Transverse colon (tissue), 4 donors: ENCODE measurements at regions not wholly inside any gene's neighbourhood (a gene's known extent, or its start where the extent isn't known, plus 50 kb on each side); places are given as distances from the start of the nearest gene placed in this dataset.

Experiments
- DNase-seq: peaks from one replicate; pipeline ENCODE4 v3.0.0-alpha.2; 2019
- H3K27ac ChIP-seq, 4 donors: fragments of 200-600 bp; sonication (generic); 2 replicates each; pipeline ENCODE4 v1.5.1; 2016 to 2018; ENCODE audit warnings: inconsistent platforms in 4 of 4
- H3K27me3 ChIP-seq: fragments of 200-600 bp; sonication (generic); 2 replicates; pipeline ENCODE4 v1.5.1; 2017; ENCODE audit warnings: inconsistent platforms
- H3K36me3 ChIP-seq, 4 donors: fragments of 200-600 bp; sonication (generic); 2 replicates each; pipeline ENCODE4 v1.5.1; 2017 to 2019; ENCODE audit warnings: inconsistent platforms in 4 of 4
- H3K4me1 ChIP-seq, 4 donors: fragments of 200-600 bp; sonication (generic); 2 replicates each; pipeline ENCODE4 v1.5.1; 2017 to 2020; ENCODE audit warnings: inconsistent platforms in 4 of 4
- H3K4me3 ChIP-seq, 4 donors: fragments of 200-600 bp; sonication (generic); 1 replicate in 1 of 4; 2 replicates in 3 of 4; pipeline versions ENCODE4 v1.5.1 to v1.6.1; 2017 to 2019; ENCODE audit warnings: inconsistent platforms in 4 of 4
- H3K9me3 ChIP-seq, 2 donors: fragments of 200-600 bp; sonication (generic); 2 replicates each; pipeline ENCODE4 v1.5.1; 2017 to 2019; ENCODE audit warnings: inconsistent platforms in 2 of 2
- EP300 ChIP-seq: sonication (generic); formaldehyde crosslinking; IDR thresholded peaks from one replicate; pipeline ENCODE4 v1.6.1; 2017; ENCODE audit warnings: antibody characterized with exemption, low read depth
- POLR2A ChIP-seq: fragments of 450-650 bp; IDR thresholded peaks from one replicate; pipeline ENCODE4 v1.6.1; 2016; ENCODE audit warnings: antibody characterized with exemption, mild to moderate bottlenecking, moderate library complexity
- POLR2AphosphoS5 ChIP-seq, 3 donors: sonication (generic); formaldehyde crosslinking; IDR thresholded peaks; one replicate each; pipeline ENCODE4 v1.6.1; 2016; ENCODE audit warnings: antibody characterized with exemption in 3 of 3
- WGBS, 2 donors: methylation state at CpG; one replicate each; pipeline ENCODE4 v1.1.5; 2018; ENCODE audit warnings: low coverage in 1 of 2; 5-methylcytosine and 5-hydroxymethylcytosine counted together
- in situ Hi-C, 4 donors: fragments of 200-750 bp; cut with MboI; loops; one replicate each; pipeline versions ENCODE4 v1.15.0 to v1.15.1; 2017; ENCODE audit warnings: low sequenced_read_pairs in 3 of 4, low pct_ligation_motif_present in 1 of 4, low pct_unique_long_range_greater_than_20kb in 1 of 4
- intact Hi-C: fragments of 100-400 bp; cut with DNase I; formaldehyde crosslinking; loops from one replicate; pipeline ENCODE4 v1.15.1; 2023; ENCODE audit warnings: low total_unique reads
- TF ChIP-seq, protein P1 (sequence below), 5 experiments: fragments of 200-600 bp in 3 of 5; fragments of 450-650 bp in 2 of 5; sonication (generic) in 3 of 5; IDR thresholded peaks; 1 replicate in 2 of 5; 2 replicates in 3 of 5; pipeline ENCODE4 v1.5.1; 2016 to 2017; ENCODE audit warnings: antibody characterized with exemption in 5 of 5, inconsistent platforms in 3 of 5, mild to moderate bottlenecking in 2 of 5, moderate library complexity in 1 of 5

DNA sequence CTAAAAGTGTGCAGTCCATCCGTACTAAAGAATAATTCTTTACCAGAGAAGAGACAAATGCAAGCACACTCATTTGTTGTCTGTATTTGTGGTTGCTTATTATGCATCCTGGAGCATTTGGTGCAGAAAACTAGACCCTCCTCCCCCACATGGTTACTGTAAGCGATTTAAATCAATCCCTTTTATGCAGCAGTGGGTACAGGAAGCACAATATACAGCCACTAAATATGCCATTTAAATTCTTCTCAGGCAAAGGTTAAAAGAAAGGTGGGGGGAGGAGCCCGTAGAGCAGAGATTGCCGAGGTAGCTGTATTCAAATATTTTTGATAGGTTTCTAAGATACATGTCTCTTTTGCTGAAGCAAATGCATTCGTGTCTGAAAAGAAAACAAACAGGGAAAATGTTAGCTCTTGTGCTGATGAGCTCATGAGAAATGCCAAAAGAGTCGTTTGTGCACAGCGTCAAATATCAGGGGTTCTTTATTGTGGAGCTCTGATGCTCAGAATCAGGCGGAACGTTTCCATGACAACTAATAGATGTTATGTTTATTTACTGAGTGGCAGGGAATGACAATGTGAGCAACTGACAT is 131.3 kb upstream of the NPVF start:
- Histone ChIP-seq H3K4me3 (no peak overlapping the region), H3K27ac (peak overlapping the region in 2 of 4 donors; percentile 2 to 63), H3K36me3 (no peaks in the 10 kb centered on the region), H3K4me1 (peaks cover 0 to 20% (median 15%) of the 10 kb centered on the region in 4 donors), H3K27me3 (no peaks in the 10 kb centered on the region), H3K9me3 (no peaks in the 10 kb centered on the region)
- TF ChIP-seq, protein P1, sequence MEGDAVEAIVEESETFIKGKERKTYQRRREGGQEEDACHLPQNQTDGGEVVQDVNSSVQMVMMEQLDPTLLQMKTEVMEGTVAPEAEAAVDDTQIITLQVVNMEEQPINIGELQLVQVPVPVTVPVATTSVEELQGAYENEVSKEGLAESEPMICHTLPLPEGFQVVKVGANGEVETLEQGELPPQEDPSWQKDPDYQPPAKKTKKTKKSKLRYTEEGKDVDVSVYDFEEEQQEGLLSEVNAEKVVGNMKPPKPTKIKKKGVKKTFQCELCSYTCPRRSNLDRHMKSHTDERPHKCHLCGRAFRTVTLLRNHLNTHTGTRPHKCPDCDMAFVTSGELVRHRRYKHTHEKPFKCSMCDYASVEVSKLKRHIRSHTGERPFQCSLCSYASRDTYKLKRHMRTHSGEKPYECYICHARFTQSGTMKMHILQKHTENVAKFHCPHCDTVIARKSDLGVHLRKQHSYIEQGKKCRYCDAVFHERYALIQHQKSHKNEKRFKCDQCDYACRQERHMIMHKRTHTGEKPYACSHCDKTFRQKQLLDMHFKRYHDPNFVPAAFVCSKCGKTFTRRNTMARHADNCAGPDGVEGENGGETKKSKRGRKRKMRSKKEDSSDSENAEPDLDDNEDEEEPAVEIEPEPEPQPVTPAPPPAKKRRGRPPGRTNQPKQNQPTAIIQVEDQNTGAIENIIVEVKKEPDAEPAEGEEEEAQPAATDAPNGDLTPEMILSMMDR (IDR thresholded peaks at IDR 0.05) = no peak
- TF ChIP-seq POLR2AphosphoS5 (IDR thresholded peaks at IDR 0.05) = no peak
- TF ChIP-seq EP300 = no peak
- no peak for TF ChIP-seq POLR2A
- in situ Hi-C loops = no loop called here
- intact Hi-C loops = no loop called here
- no peak for DNase-seq
- 30 to 34% methylated on average over 9 of the region's 9 CpGs for WGBS, 2 donors

DNA sequence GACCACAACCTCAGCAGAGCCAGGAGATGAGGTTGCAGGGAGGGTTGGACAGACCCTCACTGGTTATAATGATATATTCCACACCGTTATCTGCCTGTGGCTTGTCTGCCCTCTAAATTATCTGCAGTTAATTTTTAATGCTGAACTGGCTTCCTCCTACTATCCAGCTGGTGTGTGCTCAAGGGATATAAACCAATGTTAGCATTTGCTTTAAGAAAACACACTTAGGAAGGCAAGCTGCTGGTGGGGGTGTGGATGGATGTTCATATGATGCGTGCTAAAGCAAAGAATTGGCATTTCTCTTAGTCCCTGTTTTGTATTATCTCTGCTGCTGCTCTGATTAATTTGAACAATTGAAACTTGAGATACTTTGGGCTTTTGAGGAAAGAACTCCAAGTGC is 132.2 kb upstream of the NPVF start:
- H3K9me3 ChIP-seq = no peaks in the 10 kb centered on the region
- no peak overlapping the region for H3K4me3 ChIP-seq
- H3K4me1 ChIP-seq = peaks cover 0 to 20% (median 15%) of the 10 kb centered on the region in 4 donors
- peak overlapping the region in 3 of 4 donors; percentile 27 to 63 (median 45) for H3K27ac ChIP-seq
- WGBS, 2 donors = 38 to 56% methylated on average over 1 to 2 of the region's 2 CpGs
- no peak for DNase-seq
- H3K27me3 ChIP-seq = no peaks in the 10 kb centered on the region
- no peaks in the 10 kb centered on the region for H3K36me3 ChIP-seq
- TF ChIP-seq EP300 (no peak), POLR2AphosphoS5 (IDR thresholded peaks at IDR 0.05) (no peak), POLR2A (no peak)
- TF ChIP-seq, protein P1 (IDR thresholded peaks at IDR 0.05) = no peak
- in situ Hi-C loops = no loop called here
- intact Hi-C loops = no loop called here

DNA sequence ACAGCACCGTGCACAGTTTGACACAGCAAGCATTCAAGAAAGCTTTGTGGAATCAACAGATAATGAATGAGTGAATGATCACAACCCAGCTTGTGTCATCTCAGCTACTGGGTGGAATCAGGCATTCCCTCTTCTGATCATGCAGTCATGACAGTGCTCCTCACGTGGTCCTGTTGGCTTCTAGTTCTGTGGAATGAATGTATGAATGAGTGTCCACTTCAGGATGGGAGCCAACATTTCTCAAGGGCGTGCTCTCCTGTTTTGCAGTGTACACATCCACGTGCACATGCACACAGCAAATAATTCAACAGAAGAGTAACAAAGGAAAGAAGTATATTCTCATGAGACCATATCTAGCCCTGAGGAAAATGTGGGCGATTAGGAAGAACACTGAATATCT is 133.1 kb upstream of the NPVF start:
- H3K27ac ChIP-seq = no peak overlapping the region
- H3K4me1 ChIP-seq = peaks cover 0 to 20% (median 15%) of the 10 kb centered on the region in 4 donors
- TF ChIP-seq, protein P1 (IDR thresholded peaks at IDR 0.05) = no peak
- no peaks in the 10 kb centered on the region for H3K9me3 ChIP-seq
- WGBS, 2 donors = 78 to 92% methylated on average over 2 to 5 of the region's 5 CpGs
- in situ Hi-C loops (no loop called here), intact Hi-C loops (no loop called here)
- no peak for DNase-seq
- H3K27me3 ChIP-seq = no peaks in the 10 kb centered on the region
- no peaks in the 10 kb centered on the region for H3K36me3 ChIP-seq
- no peak overlapping the region for H3K4me3 ChIP-seq

DNA sequence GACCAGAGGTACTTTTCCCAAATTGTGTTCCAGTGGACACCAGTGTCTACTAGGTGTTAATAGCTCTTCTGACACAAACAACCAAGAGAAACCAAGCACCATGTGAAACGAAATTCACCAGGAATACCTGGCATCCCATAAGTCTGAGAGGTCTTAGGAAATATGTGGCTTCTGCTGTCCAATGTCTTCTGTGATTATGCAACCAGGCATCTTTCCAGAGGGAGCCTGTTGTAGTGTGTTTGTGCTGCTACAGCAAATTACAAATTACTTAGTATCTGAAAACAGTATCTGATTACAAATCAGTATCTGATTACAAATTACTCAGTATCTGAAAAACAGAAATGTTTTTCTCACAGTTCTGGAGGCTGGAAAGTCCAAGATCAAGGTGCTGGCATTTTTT is 133.6 kb upstream of the NPVF start:
- Histone ChIP-seq H3K4me3 (no peak overlapping the region), H3K27me3 (no peaks in the 10 kb centered on the region), H3K27ac (no peak overlapping the region), H3K4me1 (peaks cover 0 to 20% (median 15%) of the 10 kb centered on the region in 4 donors), H3K36me3 (no peaks in the 10 kb centered on the region), H3K9me3 (no peaks in the 10 kb centered on the region)
- TF ChIP-seq POLR2AphosphoS5 (IDR thresholded peaks at IDR 0.05) (no peak), EP300 (no peak), POLR2A (no peak)
- TF ChIP-seq, protein P1 (IDR thresholded peaks at IDR 0.05) = no peak
- intact Hi-C loops (no loop called here), in situ Hi-C loops (no loop called here)
- DNase-seq = no peak
- WGBS, 2 donors = 58% methylated on average over 1 of the region's 1 CpG; no CpG with 5 or more reads in 1 of the 2 donors
